Naive thymus-derived CD8-positive, alpha-beta T cell (primary cell): ENCODE measurements at regions not wholly inside any gene's neighbourhood (a gene's known extent, or its start where the extent isn't known, plus 50 kb on each side); places are given as distances from the start of the nearest gene placed in this dataset.

Experiments used
- ATAC-seq, 2 donors: fragments of 150-1000 bp; cut with Tn5 transposase in 1 of 2; sonication (Bioruptor Pico), chemical (Tn5 transposase) in 1 of 2; 1 replicate in 1 of 2; 2 replicates in 1 of 2; pipeline ENCODE4 v1.10.0; 2021; ENCODE audit warnings: mild to moderate bottlenecking in 2 of 2, moderate library complexity in 2 of 2
- POLR2A ChIA-PET: fragments of 350-600 bp; sonication (Branson Sonifier 250); formaldehyde crosslinking; loops from one replicate; lab custom pipeline; 2021; ENCODE audit warnings: antibody characterized with exemption; lab: Charles Lee
- DNase-seq, 10 donors: peaks; one replicate each; pipeline versions ENCODE4 v3.0.0 to v3.0.0-alpha.2; 2020 to 2022
- H3K27ac Mint-ChIP-seq, 10 donors: one replicate each; pipeline ENCODE4 v1.8.0; 2020 to 2022; ENCODE audit warnings: mild to moderate bottlenecking in 10 of 10, mixed read lengths in 10 of 10, moderate library complexity in 4 of 10, inconsistent platforms in 1 of 10
- H3K27me3 Mint-ChIP-seq, 5 donors: one replicate each; pipeline ENCODE4 v1.8.0; 2021 to 2022; ENCODE audit warnings: mixed read lengths in 5 of 5
- H3K36me3 Mint-ChIP-seq, 3 donors: one replicate each; pipeline ENCODE4 v1.8.0; 2020 to 2022; ENCODE audit warnings: mixed read lengths in 3 of 3, mild to moderate bottlenecking in 2 of 3, inconsistent platforms in 1 of 3
- H3K4me1 Mint-ChIP-seq, 4 donors: one replicate each; pipeline ENCODE4 v1.8.0; 2021 to 2022; ENCODE audit warnings: mixed read lengths in 4 of 4
- H3K4me3 Mint-ChIP-seq, 10 donors: one replicate each; pipeline ENCODE4 v1.8.0; 2020 to 2022; ENCODE audit warnings: mild to moderate bottlenecking in 10 of 10, mixed read lengths in 10 of 10, moderate library complexity in 6 of 10, inconsistent platforms in 1 of 10
- H3K9me3 Mint-ChIP-seq, 9 donors: one replicate each; pipeline ENCODE4 v1.8.0; 2020 to 2022; ENCODE audit warnings: mixed read lengths in 9 of 9, mild to moderate bottlenecking in 3 of 9, inconsistent platforms in 1 of 9, moderate library complexity in 1 of 9

DNA sequence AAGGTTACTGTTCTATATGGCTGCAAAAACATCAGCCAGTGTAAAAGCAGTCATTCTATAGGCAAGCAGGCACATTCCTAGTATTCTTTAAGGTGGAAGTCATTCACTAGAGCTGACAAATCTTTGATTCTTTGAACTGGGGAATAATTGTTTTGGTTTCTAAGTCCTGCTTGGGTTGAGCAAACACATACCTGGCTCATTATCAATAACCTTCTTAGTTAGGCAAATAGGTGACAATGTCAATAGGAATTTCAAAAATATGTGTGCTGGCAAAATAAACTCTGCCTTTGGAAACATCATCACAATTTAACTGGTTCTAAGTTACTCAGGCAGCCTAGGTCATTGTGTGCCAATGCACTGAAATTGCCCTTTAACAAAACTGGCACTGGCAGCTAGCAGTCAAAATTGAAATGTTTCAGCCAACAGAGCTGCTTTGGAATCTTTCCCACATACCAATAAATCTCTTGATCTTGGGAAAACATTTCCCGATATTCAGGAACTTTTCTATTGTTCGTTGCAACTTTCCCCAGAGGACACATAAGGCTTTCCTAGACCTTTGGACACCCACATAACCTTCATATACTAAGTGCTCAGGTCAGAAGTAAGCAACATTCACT, 402.0 kb upstream of the MMADHC start:
- H3K9me3 Mint-ChIP-seq, result peaks cover 0 to 19% (median 0%) of the 10 kb centered on the region in 9 donors
- H3K27me3 Mint-ChIP-seq, result no peaks in the 10 kb centered on the region
- POLR2A ChIA-PET, result no interaction called here
- no peak for DNase-seq
- no peaks in the 10 kb centered on the region for H3K4me1 Mint-ChIP-seq
- H3K27ac Mint-ChIP-seq, result no peak overlapping the region
- ATAC-seq, result no peak
- H3K4me3 Mint-ChIP-seq, result no peak overlapping the region
- H3K36me3 Mint-ChIP-seq, result peaks cover 0 to under 1% (median 0%) of the 10 kb centered on the region in 3 donors

DNA sequence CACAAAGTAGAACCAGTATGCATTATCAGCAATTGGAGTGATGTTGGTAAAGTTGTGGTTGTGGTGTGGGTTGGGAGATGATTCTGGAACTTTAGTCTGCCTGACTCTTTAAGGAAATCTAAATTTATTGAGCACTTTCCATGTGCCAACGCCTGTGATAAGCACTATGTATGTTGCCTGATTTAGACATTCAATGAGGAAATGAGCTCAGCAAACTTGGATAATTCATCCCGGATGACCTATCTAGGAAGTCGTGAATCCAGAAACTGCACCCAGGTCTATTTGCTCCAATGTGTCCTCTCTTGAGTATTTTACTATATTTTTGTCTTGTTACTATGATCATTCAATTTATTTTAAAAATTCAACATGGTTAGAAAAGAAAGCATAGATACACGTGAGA, 400.8 kb upstream of the MMADHC start:
- no peak overlapping the region for H3K4me3 Mint-ChIP-seq
- H3K27ac Mint-ChIP-seq, result no peak overlapping the region
- no peaks in the 10 kb centered on the region for H3K27me3 Mint-ChIP-seq
- H3K9me3 Mint-ChIP-seq, result peaks cover 0 to 15% (median 0%) of the 10 kb centered on the region in 9 donors
- no peaks in the 10 kb centered on the region for H3K36me3 Mint-ChIP-seq
- POLR2A ChIA-PET, result no interaction called here
- ATAC-seq (no peak), DNase-seq (no peak)
- H3K4me1 Mint-ChIP-seq, result no peaks in the 10 kb centered on the region

DNA sequence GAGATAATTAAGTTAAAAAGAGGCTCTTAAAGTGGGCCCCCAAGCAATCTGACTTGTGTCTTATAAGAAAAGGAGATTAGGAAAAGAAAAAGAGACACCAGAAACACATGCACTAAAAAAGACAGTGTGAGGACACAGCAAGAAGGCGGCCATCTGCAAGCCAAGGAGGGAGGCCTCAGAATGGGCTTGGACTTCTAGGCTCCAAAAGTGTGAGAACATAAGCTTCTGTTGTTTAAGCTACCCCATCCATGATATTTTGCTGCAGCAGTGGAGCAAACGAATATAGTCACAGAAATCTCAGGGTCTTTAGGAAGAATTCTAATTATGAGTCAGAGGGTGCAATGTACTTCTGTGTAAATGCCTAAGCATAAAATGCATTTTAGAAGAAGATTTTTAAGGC, 399.3 kb upstream of the MMADHC start:
- Mint-ChIP-seq H3K4me3 (no peak overlapping the region), H3K36me3 (no peaks in the 10 kb centered on the region), H3K27ac (no peak overlapping the region), H3K4me1 (no peaks in the 10 kb centered on the region), H3K9me3 (peaks cover 0 to 4% (median 0%) of the 10 kb centered on the region in 9 donors), H3K27me3 (no peaks in the 10 kb centered on the region)
- ATAC-seq, result no peak
- no peak for DNase-seq
- POLR2A ChIA-PET, result no interaction called here

- DNase-seq, result no peak
- peaks cover 0 to 14% (median 5%) of the 10 kb centered on the region in 9 donors for H3K9me3 Mint-ChIP-seq
- no peaks in the 10 kb centered on the region for H3K4me1 Mint-ChIP-seq
- H3K27me3 Mint-ChIP-seq, result no peaks in the 10 kb centered on the region
- ATAC-seq, result no peak
- no peak overlapping the region for H3K4me3 Mint-ChIP-seq
- H3K36me3 Mint-ChIP-seq, result no peaks in the 10 kb centered on the region
- POLR2A ChIA-PET, result no interaction called here
- H3K27ac Mint-ChIP-seq, result no peak overlapping the region
Observed at GRCh38 chr2:149984311-149984710, 396.7 kb upstream of the MMADHC start.

- Mint-ChIP-seq H3K9me3 (peaks cover 0 to 20% (median 11%) of the 10 kb centered on the region in 9 donors), H3K4me3 (no peak overlapping the region), H3K27ac (no peak overlapping the region), H3K36me3 (no peaks in the 10 kb centered on the region), H3K4me1 (no peaks in the 10 kb centered on the region), H3K27me3 (no peaks in the 10 kb centered on the region)
- no peak for DNase-seq
- no peak for ATAC-seq
- POLR2A ChIA-PET, result no interaction called here
Observed at GRCh38 chr2:149972066-149972465, 384.5 kb upstream of the MMADHC start.

GRCh38 chr2:149954981-149955600, 367.5 kb upstream of the MMADHC start:
- no peak for DNase-seq
- Mint-ChIP-seq H3K9me3 (peaks cover 0 to 18% (median 7%) of the 10 kb centered on the region in 9 donors), H3K27me3 (no peaks in the 10 kb centered on the region), H3K27ac (no peak overlapping the region), H3K4me3 (no peak overlapping the region), H3K36me3 (no peaks in the 10 kb centered on the region), H3K4me1 (no peaks in the 10 kb centered on the region)
- ATAC-seq, result no peak
- POLR2A ChIA-PET, result no interaction called here

- ATAC-seq (no peak), DNase-seq (no peak)
- Mint-ChIP-seq H3K36me3 (no peaks in the 10 kb centered on the region), H3K4me3 (no peak overlapping the region), H3K27me3 (no peaks in the 10 kb centered on the region), H3K9me3 (peaks cover 0 to 9% (median 4%) of the 10 kb centered on the region in 9 donors), H3K27ac (no peak overlapping the region), H3K4me1 (no peaks in the 10 kb centered on the region)
- POLR2A ChIA-PET, result interaction anchor here (0.6 kb wide), 1 partner anchor 430 kb away, joined by 3 read pairs; no protein-coding TSS in a partner anchor
Observed at GRCh38 chr2:149953627-149954026, 366.1 kb upstream of the MMADHC start.

DNA sequence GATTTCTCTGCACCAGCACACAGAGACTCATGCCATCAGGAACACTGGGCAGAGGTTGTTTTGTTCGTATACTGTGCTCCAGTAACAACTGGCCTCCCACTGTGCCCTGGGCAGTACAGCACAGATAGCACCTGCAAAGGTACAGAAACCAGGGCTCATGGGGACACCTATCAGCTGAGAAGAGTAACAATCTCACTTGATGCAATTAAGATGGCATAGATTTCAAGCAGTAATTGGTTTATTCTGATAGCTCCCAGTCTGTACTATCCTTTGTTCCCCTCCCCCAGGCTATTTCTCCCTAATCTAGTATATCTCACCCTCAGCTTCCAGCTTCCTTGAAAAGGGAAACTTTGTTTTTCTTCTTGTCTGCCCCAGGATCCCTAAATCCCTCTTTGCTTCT, 343.9 kb upstream of the MMADHC start:
- no peak for DNase-seq
- Mint-ChIP-seq H3K27me3 (no peaks in the 10 kb centered on the region), H3K4me1 (no peaks in the 10 kb centered on the region), H3K9me3 (peaks cover 0 to 8% (median 2%) of the 10 kb centered on the region in 9 donors), H3K4me3 (no peak overlapping the region), H3K36me3 (no peaks in the 10 kb centered on the region), H3K27ac (no peak overlapping the region)
- no peak for ATAC-seq
- POLR2A ChIA-PET, result no interaction called here

GRCh38 chr2:149928011-149928410, 340.4 kb upstream of the MMADHC start:
- DNase-seq (no peak), ATAC-seq (no peak)
- POLR2A ChIA-PET, result no interaction called here
- H3K4me1 Mint-ChIP-seq, result no peaks in the 10 kb centered on the region
- H3K27ac Mint-ChIP-seq, result no peak overlapping the region
- no peak overlapping the region for H3K4me3 Mint-ChIP-seq
- no peaks in the 10 kb centered on the region for H3K36me3 Mint-ChIP-seq
- peaks cover 0 to 13% (median 2%) of the 10 kb centered on the region in 9 donors for H3K9me3 Mint-ChIP-seq
- peaks cover 0 to 1% (median 0%) of the 10 kb centered on the region in 5 donors for H3K27me3 Mint-ChIP-seq

DNA sequence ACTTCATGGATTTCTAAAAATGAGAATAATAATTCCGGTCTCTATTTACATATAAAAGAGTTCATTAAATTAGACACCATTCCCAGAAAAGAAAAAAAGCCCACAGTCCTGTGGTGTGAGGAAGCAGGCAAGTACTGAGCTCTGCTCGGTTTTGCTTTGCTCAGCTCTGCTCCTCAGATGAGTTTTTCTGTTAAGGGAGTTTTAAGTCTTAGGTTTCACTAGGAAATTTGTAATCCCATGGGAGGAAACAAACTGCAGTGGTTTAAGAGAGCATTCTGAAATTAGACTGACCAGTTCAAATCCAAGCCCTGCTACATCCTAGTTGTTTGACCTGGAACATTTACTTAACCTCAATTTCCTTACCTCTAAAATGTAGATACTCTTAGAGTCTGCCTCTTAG, 338.6 kb upstream of the MMADHC start:
- no peaks in the 10 kb centered on the region for H3K4me1 Mint-ChIP-seq
- H3K4me3 Mint-ChIP-seq, result no peak overlapping the region
- no peak for DNase-seq
- POLR2A ChIA-PET, result no interaction called here
- no peak for ATAC-seq
- no peaks in the 10 kb centered on the region for H3K36me3 Mint-ChIP-seq
- H3K27me3 Mint-ChIP-seq, result peaks cover 0 to 1% (median 0%) of the 10 kb centered on the region in 5 donors
- H3K9me3 Mint-ChIP-seq, result peaks cover 0 to 18% (median 4%) of the 10 kb centered on the region in 9 donors
- H3K27ac Mint-ChIP-seq, result no peak overlapping the region

DNA sequence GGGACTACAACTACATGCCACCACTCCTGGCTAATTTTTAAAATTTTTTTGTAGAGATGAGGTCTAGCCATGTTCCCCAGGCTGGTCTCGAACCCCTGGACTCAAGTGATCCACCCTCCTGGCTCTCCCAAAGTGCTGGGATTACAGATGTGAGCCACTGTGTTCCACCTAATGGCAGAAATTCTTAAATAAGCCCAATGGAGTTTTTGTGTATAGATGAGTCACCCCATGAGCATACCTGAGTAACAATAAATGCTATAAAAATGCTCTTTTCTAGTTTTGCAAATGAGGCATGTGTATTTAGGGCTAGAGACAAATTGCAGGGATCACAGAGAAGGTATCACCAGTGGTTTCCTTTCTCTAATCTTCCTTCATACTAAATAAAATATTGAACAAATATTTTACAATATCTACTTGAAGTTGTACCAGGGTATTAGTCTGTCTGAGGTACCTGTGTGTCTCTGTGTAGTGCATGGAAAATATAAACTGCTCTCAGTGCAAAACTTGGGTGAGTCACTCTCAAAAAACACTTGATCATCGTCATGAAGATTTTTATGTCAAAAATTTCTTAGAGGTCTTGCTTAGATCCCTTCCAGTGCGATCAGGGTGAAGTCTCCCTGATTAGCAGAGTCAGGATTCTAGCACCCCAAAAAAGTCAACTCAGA, 337.1 kb upstream of the MMADHC start:
- Mint-ChIP-seq H3K4me1 (no peaks in the 10 kb centered on the region), H3K4me3 (no peak overlapping the region), H3K9me3 (peaks cover 3 to 26% (median 8%) of the 10 kb centered on the region in 9 donors), H3K27ac (no peak overlapping the region), H3K27me3 (peaks cover 0 to 1% (median 0%) of the 10 kb centered on the region in 5 donors), H3K36me3 (no peaks in the 10 kb centered on the region)
- POLR2A ChIA-PET, result no interaction called here
- ATAC-seq (no peak), DNase-seq (no peak)

DNA sequence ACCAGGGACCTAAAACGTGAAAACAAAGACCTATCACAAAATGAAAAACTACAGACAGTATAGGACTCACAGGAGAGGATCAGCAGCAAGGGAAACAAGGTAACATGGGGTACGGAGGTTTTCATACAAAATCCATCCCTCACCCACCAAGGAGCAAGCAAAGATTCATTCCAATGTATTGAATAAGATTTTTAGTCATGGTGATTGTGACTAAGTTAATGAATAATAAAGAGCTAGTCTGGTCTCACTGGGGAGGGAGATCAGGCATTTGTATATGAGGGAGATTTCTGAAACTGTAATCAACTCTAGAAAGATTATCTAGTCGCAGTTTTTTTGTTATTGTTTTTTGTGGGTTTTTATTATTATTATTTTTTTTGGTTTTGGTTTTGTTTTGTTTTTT, 336.5 kb upstream of the MMADHC start:
- Mint-ChIP-seq H3K9me3 (peaks cover 3 to 30% (median 11%) of the 10 kb centered on the region in 9 donors), H3K4me3 (no peak overlapping the region), H3K27ac (no peak overlapping the region), H3K36me3 (no peaks in the 10 kb centered on the region), H3K4me1 (no peaks in the 10 kb centered on the region), H3K27me3 (peaks cover 0 to 1% (median 0%) of the 10 kb centered on the region in 5 donors)
- ATAC-seq (no peak), DNase-seq (no peak)
- POLR2A ChIA-PET, result no interaction called here

DNA sequence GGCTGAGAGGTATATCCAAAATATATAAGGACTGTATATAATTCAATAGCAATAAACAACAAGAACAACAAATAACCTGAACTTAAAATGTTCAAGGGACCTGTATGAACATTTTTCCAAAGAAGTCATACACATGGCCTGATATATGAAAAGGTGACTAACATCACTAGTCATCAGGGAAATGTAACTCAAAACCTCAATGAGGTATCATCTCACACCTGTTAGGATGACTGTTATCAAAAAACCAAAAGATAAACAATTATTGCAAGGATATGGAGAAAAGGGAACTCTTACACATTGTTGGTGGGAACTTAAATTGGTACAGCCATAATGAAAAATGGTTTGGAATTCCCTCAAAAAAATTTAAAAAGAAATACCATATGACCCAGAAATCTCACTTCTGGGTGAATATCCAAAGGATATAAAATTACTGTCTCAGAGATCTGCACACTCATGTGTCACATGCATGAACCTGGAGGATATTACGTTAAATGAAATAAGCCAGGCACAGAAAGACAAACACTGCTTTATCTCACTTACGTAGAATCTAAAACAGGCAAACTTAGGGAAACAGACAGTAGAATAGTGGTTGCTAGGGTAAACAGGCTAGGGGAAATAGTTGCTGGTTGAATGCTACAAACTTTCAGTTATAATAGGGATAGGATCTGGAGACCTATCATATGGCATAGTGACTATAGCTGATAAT, 334.5 kb upstream of the MMADHC start:
- H3K9me3 Mint-ChIP-seq, result peaks cover 4 to 43% (median 18%) of the 10 kb centered on the region in 9 donors
- ATAC-seq, result no peak
- DNase-seq, result no peak
- H3K27ac Mint-ChIP-seq, result no peak overlapping the region
- POLR2A ChIA-PET, result no interaction called here
- no peak overlapping the region for H3K4me3 Mint-ChIP-seq
- H3K36me3 Mint-ChIP-seq, result no peaks in the 10 kb centered on the region
- H3K27me3 Mint-ChIP-seq, result peaks cover 0 to 1% (median 0%) of the 10 kb centered on the region in 5 donors
- no peaks in the 10 kb centered on the region for H3K4me1 Mint-ChIP-seq
